Caco-2 (cell line): ENCODE measurements at regions not wholly inside any gene's neighbourhood (a gene's known extent, or its start where the extent isn't known, plus 50 kb on each side); places are given as distances from the start of the nearest gene placed in this dataset.

ENCODE experiments used
- BruUV-seq: library from RNA; stranded (reverse); fragments of 400-500 nt; replicated peaks from 2 replicates; lab custom pipeline; 2021; lab: Mats Ljungman, UMichigan
- CTCF ChIA-PET: fragments of 300-600 bp; sonication (Branson Sonifier 250); formaldehyde crosslinking; loops from one replicate; lab custom pipeline; 2022; ENCODE audit warnings: antibody characterized with exemption; lab: Charles Lee
- POLR2A ChIA-PET: fragments of 300-600 bp; sonication (Branson Sonifier 250); formaldehyde crosslinking; loops from one replicate; lab custom pipeline; 2022; ENCODE audit warnings: antibody characterized with exemption; lab: Charles Lee
- DNase-seq, 2 experiments: peaks; one replicate each; pipeline versions ENCODE4 v3.0.0 to v3.0.0-alpha.2; 2020 to 2022
- H3K27me3 ChIP-seq: replicated peaks from 2 replicates; pipeline ENCODE4 v1.6.0; 2011; ENCODE audit warnings: low read length; ENCODE audit not compliant: control insufficient read depth, insufficient read depth
- H3K36me3 ChIP-seq: 2 replicates; pipeline ENCODE4 v1.5.1; 2011; ENCODE audit warnings: low read length; ENCODE audit not compliant: control insufficient read depth, insufficient read depth
- H3K4me1 ChIP-seq: fragments of 250-450 bp; sonication (Bioruptor Pico); 2 replicates; pipeline ENCODE4 v1.5.1; 2020; ENCODE audit warnings: mild to moderate bottlenecking
- H3K4me3 ChIP-seq: 2 replicates; pipeline ENCODE4 v1.5.1; 2011; ENCODE audit warnings: low read depth, mild to moderate bottlenecking, control low read depth, low read length
- H3K9me3 ChIP-seq: fragments of 250-450 bp; sonication (Bioruptor Pico); 2 replicates; pipeline ENCODE4 v1.5.1; 2020; ENCODE audit warnings: mild to moderate bottlenecking, moderate library complexity
- H3K27ac Mint-ChIP-seq: one replicate; pipeline ENCODE4 v1.8.0; 2022; ENCODE audit warnings: mixed read lengths; ENCODE audit not compliant: unreplicated experiment
- H3K27me3 Mint-ChIP-seq: one replicate; pipeline ENCODE4 v1.8.0; 2022; ENCODE audit warnings: mixed read lengths; ENCODE audit not compliant: insufficient read depth, unreplicated experiment
- H3K36me3 Mint-ChIP-seq: one replicate; pipeline ENCODE4 v1.8.0; 2022; ENCODE audit warnings: mild to moderate bottlenecking, mixed read lengths; ENCODE audit not compliant: insufficient read depth, unreplicated experiment
- H3K4me1 Mint-ChIP-seq: one replicate; pipeline ENCODE4 v1.8.0; 2022; ENCODE audit warnings: low read depth, mixed read lengths; ENCODE audit not compliant: unreplicated experiment
- H3K4me3 Mint-ChIP-seq: one replicate; pipeline ENCODE4 v1.8.0; 2022; ENCODE audit warnings: mild to moderate bottlenecking, moderate library complexity, mixed read lengths; ENCODE audit not compliant: unreplicated experiment
- H3K9me3 Mint-ChIP-seq: one replicate; pipeline ENCODE4 v1.8.0; 2022; ENCODE audit warnings: mixed read lengths; ENCODE audit not compliant: unreplicated experiment
- CTCF ChIP-seq, 2 experiments: fragments of 200-600 bp in 1 of 2; IDR thresholded peaks; 1 replicate in 1 of 2; 2 replicates in 1 of 2; pipeline versions ENCODE4 v1.5.1 to v1.8.0; 2011 to 2022; ENCODE audit warnings: antibody characterized with exemption in 1 of 2, control low read depth in 1 of 2, inconsistent platforms in 1 of 2, low read depth in 1 of 2, low read length in 1 of 2, mild to moderate bottlenecking in 1 of 2, moderate library complexity in 1 of 2; ENCODE audit not compliant: insufficient read depth in 1 of 2, severe bottlenecking in 1 of 2, unreplicated experiment in 1 of 2
- intact Hi-C: fragments of 100-400 bp; cut with micrococcal nuclease; formaldehyde crosslinking; loops from one replicate; pipeline ENCODE4 v1.10.0; 2022; ENCODE audit not compliant: unreplicated experiment

DNA sequence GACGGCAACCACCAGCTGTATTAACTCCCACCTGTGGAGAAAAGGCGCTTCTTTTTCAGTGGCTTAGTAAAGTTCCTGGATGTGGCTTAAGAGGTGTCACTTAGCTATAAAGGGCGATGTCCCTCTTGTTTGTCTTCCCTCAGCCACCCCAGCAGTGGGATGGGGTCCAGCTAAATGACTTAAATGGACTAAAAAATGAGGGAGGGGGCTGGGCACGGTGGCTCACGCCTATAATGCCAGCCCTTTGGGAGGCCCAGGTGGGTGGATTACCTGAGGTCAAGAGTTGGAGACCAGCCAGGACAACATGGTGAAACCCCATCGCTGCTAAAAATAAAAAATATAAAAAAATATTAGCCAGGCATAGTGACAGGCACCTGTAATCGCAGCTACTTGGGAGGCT lies 667.5 kb upstream of the RBFOX1 start:
- no peaks in the 10 kb centered on the region for H3K9me3 ChIP-seq
- Mint-ChIP-seq H3K4me3 (no peak overlapping the region), H3K27me3 (peaks cover 10% of the 10 kb centered on the region), H3K9me3 (no peaks in the 10 kb centered on the region), H3K27ac (no peak overlapping the region), H3K36me3 (no peaks in the 10 kb centered on the region), H3K4me1 (no peaks in the 10 kb centered on the region)
- DNase-seq, result no peak
- no TSS peak for BruUV-seq
- H3K4me3 ChIP-seq, result no peak overlapping the region
- CTCF ChIA-PET, result no interaction called here
- H3K4me1 ChIP-seq, result no peaks in the 10 kb centered on the region
- intact Hi-C loops, result no loop called here
- no peak for TF ChIP-seq CTCF (IDR thresholded peaks at IDR 0.05; ENCODE audit: insufficient read depth in 1 of 2, low read depth in 1 of 2, low read length in 1 of 2, severe bottlenecking in 1 of 2, unreplicated experiment in 1 of 2)
- H3K36me3 ChIP-seq, result no peaks in the 10 kb centered on the region
- no peaks in the 10 kb centered on the region for H3K27me3 ChIP-seq
- POLR2A ChIA-PET, result no interaction called here

DNA sequence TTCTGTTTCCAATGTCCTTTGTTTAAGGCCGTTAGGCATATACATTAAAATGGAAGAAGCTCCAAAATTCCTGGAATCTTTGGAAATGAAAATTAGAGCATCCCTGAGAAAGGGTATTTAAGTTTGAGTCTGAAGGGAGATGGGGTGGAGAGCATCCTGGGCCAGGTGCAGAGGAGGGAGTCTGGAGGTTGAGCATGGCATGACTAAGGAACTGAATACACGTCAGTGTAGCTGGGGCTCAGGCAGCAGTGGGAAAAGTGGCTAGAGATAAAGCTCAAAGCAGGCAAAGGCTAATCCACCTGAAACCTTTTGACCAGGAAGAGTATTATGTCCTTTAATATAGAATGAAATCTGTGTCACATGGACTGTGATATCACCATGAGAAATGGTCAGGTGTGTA lies 669.0 kb upstream of the RBFOX1 start:
- H3K36me3 Mint-ChIP-seq, result no peaks in the 10 kb centered on the region
- H3K27ac Mint-ChIP-seq, result no peak overlapping the region
- Histone ChIP-seq H3K4me3 (no peak overlapping the region), H3K27me3 (no peaks in the 10 kb centered on the region), H3K36me3 (no peaks in the 10 kb centered on the region), H3K4me1 (no peaks in the 10 kb centered on the region), H3K9me3 (no peaks in the 10 kb centered on the region)
- H3K27me3 Mint-ChIP-seq, result peaks cover 10% of the 10 kb centered on the region
- no peaks in the 10 kb centered on the region for H3K4me1 Mint-ChIP-seq
- CTCF ChIA-PET, result no interaction called here
- POLR2A ChIA-PET, result no interaction called here
- no peaks in the 10 kb centered on the region for H3K9me3 Mint-ChIP-seq
- no peak overlapping the region for H3K4me3 Mint-ChIP-seq
- intact Hi-C loops, result no loop called here
- no peak for DNase-seq
- BruUV-seq, result no TSS peak
- no peak for TF ChIP-seq CTCF (IDR thresholded peaks at IDR 0.05; ENCODE audit: insufficient read depth in 1 of 2, low read depth in 1 of 2, low read length in 1 of 2, severe bottlenecking in 1 of 2, unreplicated experiment in 1 of 2)

GRCh38 chr16:6656760-6657159 lies 675.9 kb upstream of the RBFOX1 start:
- BruUV-seq, result no TSS peak
- DNase-seq, result no peak
- ChIA-PET CTCF (no interaction called here), POLR2A (no interaction called here)
- intact Hi-C loops, result no loop called here
- Histone ChIP-seq H3K36me3 (no peaks in the 10 kb centered on the region), H3K4me3 (no peak overlapping the region), H3K9me3 (no peaks in the 10 kb centered on the region), H3K27me3 (no peaks in the 10 kb centered on the region), H3K4me1 (no peaks in the 10 kb centered on the region)
- Mint-ChIP-seq H3K4me3 (no peak overlapping the region), H3K4me1 (no peaks in the 10 kb centered on the region), H3K27me3 (peaks cover 10% of the 10 kb centered on the region), H3K27ac (no peak overlapping the region), H3K36me3 (no peaks in the 10 kb centered on the region), H3K9me3 (no peaks in the 10 kb centered on the region)
- TF ChIP-seq CTCF (IDR thresholded peaks at IDR 0.05; ENCODE audit: insufficient read depth in 1 of 2, low read depth in 1 of 2, low read length in 1 of 2, severe bottlenecking in 1 of 2, unreplicated experiment in 1 of 2), result no peak
